Stomach (tissue), 8 donors: ENCODE measurements at regions not wholly inside any gene's neighbourhood (a gene's known extent, or its start where the extent isn't known, plus 50 kb on each side); places are given as distances from the start of the nearest gene placed in this dataset.
"Not testable (repeated sequence)": the region's sequence is repeated elsewhere in the genome, so short reads cannot be mapped to it uniquely, and the experiment has no call there.

Experiments
- DNase-seq, 2 donors: peaks; one replicate each; pipeline versions ENCODE4 v3.0.0 to v3.0.0-alpha.2; 2013 to 2019
- H3K27ac ChIP-seq, 5 donors: fragments of 200-600 bp in 4 of 5; sonication (generic) in 4 of 5; one replicate each; pipeline ENCODE4 v1.5.1; 2013 to 2019; ENCODE audit warnings: mild to moderate bottlenecking in 1 of 5, moderate library complexity in 1 of 5
- H3K27me3 ChIP-seq, 3 donors: fragments of 200-600 bp; sonication (generic); one replicate each; pipeline ENCODE4 v1.5.1; 2017 to 2019; ENCODE audit warnings: mixed run types in 1 of 3
- H3K36me3 ChIP-seq, 4 donors: fragments of 200-600 bp; sonication (generic); 1 replicate in 3 of 4; 2 replicates in 1 of 4; pipeline ENCODE4 v1.5.1; 2016 to 2019
- H3K4me1 ChIP-seq, 4 donors: fragments of 200-600 bp; sonication (generic); one replicate each; pipeline ENCODE4 v1.5.1; 2016 to 2019
- H3K4me3 ChIP-seq, 4 donors: fragments of 200-600 bp; sonication (generic) in 3 of 4; one replicate each; pipeline ENCODE4 v1.5.1; 2016 to 2019; ENCODE audit warnings: mild to moderate bottlenecking in 1 of 4
- H3K9me3 ChIP-seq, 4 donors: fragments of 200-600 bp; sonication (generic); one replicate each; pipeline ENCODE4 v1.5.1; 2016 to 2019
- EP300 ChIP-seq: sonication (generic); formaldehyde crosslinking; IDR thresholded peaks from one replicate; pipeline ENCODE4 v1.6.1; 2017; ENCODE audit warnings: antibody characterized with exemption
- POLR2A ChIP-seq, 4 donors: fragments of 450-650 bp; IDR thresholded peaks; one replicate each; pipeline ENCODE4 v1.6.1; 2016; ENCODE audit warnings: antibody characterized with exemption in 4 of 4, control low read depth in 2 of 4, mild to moderate bottlenecking in 1 of 4, moderate library complexity in 1 of 4
- POLR2AphosphoS5 ChIP-seq, 3 donors: sonication (generic); formaldehyde crosslinking; IDR thresholded peaks; one replicate each; pipeline ENCODE4 v1.6.1; 2016; ENCODE audit warnings: antibody characterized with exemption in 3 of 3
- WGBS, 5 donors: extraction: QIAGEN DNeasy Blood & Tissue Kit in 3 of 5; methylation state at CpG; one replicate each; pipeline versions ENCODE4 v1.1.5 to v1.1.7; 2013 to 2018; 5-methylcytosine and 5-hydroxymethylcytosine counted together
- intact Hi-C: fragments of 100-400 bp; cut with DNase I; formaldehyde crosslinking; loops from one replicate; pipeline ENCODE4 v1.15.1; 2023; ENCODE audit warnings: low total_unique reads
- TF ChIP-seq, protein P1 (sequence below), 7 experiments: fragments of 450-650 bp in 4 of 7; fragments of 200-600 bp in 3 of 7; sonication (generic) in 3 of 7; IDR thresholded peaks; one replicate each; pipeline ENCODE4 v1.5.1; 2016 to 2019; ENCODE audit warnings: antibody characterized with exemption in 7 of 7, control low read depth in 2 of 7, mild to moderate bottlenecking in 1 of 7
- donor health status: healthy with polysubstance abuse.
- donor health status: Bipolar disorder and iron deficiency.
- donor health status: healthy.

- WGBS, 5 donors, result 66 to 81% (median 80%) methylated on average over 3 of the region's 3 CpGs
- Histone ChIP-seq H3K36me3 (no peaks in the 10 kb centered on the region), H3K27me3 (no peaks in the 10 kb centered on the region), H3K27ac (no peak overlapping the region), H3K4me3 (no peak overlapping the region), H3K4me1 (no peaks in the 10 kb centered on the region), H3K9me3 (no peaks in the 10 kb centered on the region)
- TF ChIP-seq POLR2A (IDR thresholded peaks at IDR 0.05) (no peak), POLR2AphosphoS5 (IDR thresholded peaks at IDR 0.05) (no peak), EP300 (no peak)
- TF ChIP-seq, protein P1, sequence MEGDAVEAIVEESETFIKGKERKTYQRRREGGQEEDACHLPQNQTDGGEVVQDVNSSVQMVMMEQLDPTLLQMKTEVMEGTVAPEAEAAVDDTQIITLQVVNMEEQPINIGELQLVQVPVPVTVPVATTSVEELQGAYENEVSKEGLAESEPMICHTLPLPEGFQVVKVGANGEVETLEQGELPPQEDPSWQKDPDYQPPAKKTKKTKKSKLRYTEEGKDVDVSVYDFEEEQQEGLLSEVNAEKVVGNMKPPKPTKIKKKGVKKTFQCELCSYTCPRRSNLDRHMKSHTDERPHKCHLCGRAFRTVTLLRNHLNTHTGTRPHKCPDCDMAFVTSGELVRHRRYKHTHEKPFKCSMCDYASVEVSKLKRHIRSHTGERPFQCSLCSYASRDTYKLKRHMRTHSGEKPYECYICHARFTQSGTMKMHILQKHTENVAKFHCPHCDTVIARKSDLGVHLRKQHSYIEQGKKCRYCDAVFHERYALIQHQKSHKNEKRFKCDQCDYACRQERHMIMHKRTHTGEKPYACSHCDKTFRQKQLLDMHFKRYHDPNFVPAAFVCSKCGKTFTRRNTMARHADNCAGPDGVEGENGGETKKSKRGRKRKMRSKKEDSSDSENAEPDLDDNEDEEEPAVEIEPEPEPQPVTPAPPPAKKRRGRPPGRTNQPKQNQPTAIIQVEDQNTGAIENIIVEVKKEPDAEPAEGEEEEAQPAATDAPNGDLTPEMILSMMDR (IDR thresholded peaks at IDR 0.05), result no peak
- intact Hi-C loops, result no loop called here
- no peak for DNase-seq
These were observed 62.3 kb upstream of the KCNQ5 start for GRCh38 chr6:72559555-72559954.

- intact Hi-C loops, result no loop called here
- no peak for TF ChIP-seq EP300
- no peak for TF ChIP-seq POLR2AphosphoS5 (IDR thresholded peaks at IDR 0.05)
- TF ChIP-seq POLR2A (IDR thresholded peaks at IDR 0.05), result no peak
- TF ChIP-seq, protein P1 (IDR thresholded peaks at IDR 0.05), result no peak
- H3K36me3 ChIP-seq, result no peaks in the 10 kb centered on the region
- H3K27me3 ChIP-seq, result no peaks in the 10 kb centered on the region
- no peaks in the 10 kb centered on the region for H3K4me1 ChIP-seq
- H3K27ac ChIP-seq, result no peak overlapping the region
- no peaks in the 10 kb centered on the region for H3K9me3 ChIP-seq
- DNase-seq, result peak in 1 of 2 donors; percentile 12
- WGBS, 5 donors, result 59 to 69% (median 65%) methylated on average over 9 of the region's 9 CpGs
- H3K4me3 ChIP-seq, result no peak overlapping the region
These were observed 60.9 kb upstream of the KCNQ5 start for GRCh38 chr6:72560721-72561593.

DNA sequence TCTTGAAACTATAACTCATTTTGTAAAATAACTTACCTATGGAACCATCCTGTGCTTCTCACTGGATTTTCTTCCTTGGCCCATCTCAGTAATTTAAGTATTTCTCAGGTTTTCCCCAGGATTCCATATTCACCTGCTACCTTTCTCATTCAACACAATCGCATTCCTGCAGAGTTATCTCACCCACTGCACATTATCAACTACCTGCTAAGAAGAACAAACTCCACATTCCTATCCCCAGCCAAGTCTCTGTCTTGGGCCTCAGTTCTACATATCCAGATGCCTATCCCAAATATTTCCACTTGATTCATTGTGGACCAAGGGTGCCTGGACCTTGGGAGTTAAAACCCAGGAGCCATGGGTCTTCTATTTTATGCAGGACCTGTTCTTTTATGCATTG lies 60.2 kb upstream of the KCNQ5 start:
- intact Hi-C loops, result no loop called here
- H3K27ac ChIP-seq, result no peak overlapping the region
- no peaks in the 10 kb centered on the region for H3K9me3 ChIP-seq
- no peaks in the 10 kb centered on the region for H3K36me3 ChIP-seq
- 31 to 78% (median 43%) methylated on average over 1 of the region's 1 CpG for WGBS, 5 donors
- TF ChIP-seq POLR2A (IDR thresholded peaks at IDR 0.05), result no peak
- TF ChIP-seq POLR2AphosphoS5 (IDR thresholded peaks at IDR 0.05), result no peak
- TF ChIP-seq EP300, result no peak
- TF ChIP-seq, protein P1 (IDR thresholded peaks at IDR 0.05), result no peak
- DNase-seq, result no peak
- H3K4me1 ChIP-seq, result no peaks in the 10 kb centered on the region
- no peak overlapping the region for H3K4me3 ChIP-seq
- no peaks in the 10 kb centered on the region for H3K27me3 ChIP-seq

DNA sequence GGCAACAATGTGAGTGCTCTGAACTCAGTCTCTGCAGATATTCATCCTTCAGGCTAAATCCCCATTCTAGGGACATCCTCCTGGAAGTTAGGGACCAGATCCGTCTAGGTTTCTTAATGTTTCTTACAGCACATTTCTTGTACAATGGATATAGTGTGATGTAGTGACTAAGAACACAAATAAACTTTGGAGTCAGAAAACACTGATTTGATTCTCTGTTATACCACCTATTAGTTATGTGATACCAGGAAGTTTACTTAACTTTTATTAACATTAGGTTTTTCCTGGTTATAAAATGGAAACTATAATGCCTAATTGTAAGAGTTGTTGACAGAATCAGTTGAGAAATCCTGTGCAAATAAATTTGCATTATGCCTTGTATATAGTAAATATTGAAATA lies 57.6 kb upstream of the KCNQ5 start:
- 23 to 39% (median 35%) methylated on average over 1 of the region's 1 CpG for WGBS, 5 donors
- intact Hi-C loops, result no loop called here
- TF ChIP-seq POLR2AphosphoS5 (IDR thresholded peaks at IDR 0.05) (no peak), POLR2A (IDR thresholded peaks at IDR 0.05) (no peak), EP300 (no peak)
- TF ChIP-seq, protein P1 (IDR thresholded peaks at IDR 0.05), result no peak
- no peak overlapping the region for H3K27ac ChIP-seq
- H3K4me1 ChIP-seq, result no peaks in the 10 kb centered on the region
- no peaks in the 10 kb centered on the region for H3K27me3 ChIP-seq
- H3K9me3 ChIP-seq, result no peaks in the 10 kb centered on the region
- H3K4me3 ChIP-seq, result no peak overlapping the region
- H3K36me3 ChIP-seq, result no peaks in the 10 kb centered on the region
- no peak for DNase-seq

- H3K27ac ChIP-seq, H3K4me1 ChIP-seq, DNase-seq, H3K9me3 ChIP-seq, H3K27me3 ChIP-seq, intact Hi-C loops, H3K4me3 ChIP-seq, H3K36me3 ChIP-seq: not testable (repeated sequence)
- WGBS, 5 donors, result 85 to 97% (median 92%) methylated on average over 1 to 4 of the region's 4 CpGs
These were observed 49.9 kb upstream of the KCNQ5 start for GRCh38 chr6:72571993-72572392.
